Right atrium auricular region (tissue), 2 donors: ENCODE measurements at regions not wholly inside any gene's neighbourhood (a gene's known extent, or its start where the extent isn't known, plus 50 kb on each side); places are given as distances from the start of the nearest gene placed in this dataset.

Experiments used
- DNase-seq: peaks from one replicate; pipeline ENCODE4 v3.0.0-alpha.2; 2019; ENCODE audit warnings: low spot score
- H3K27ac ChIP-seq, 2 donors: fragments of 200-600 bp; sonication (generic); 1 replicate in 1 of 2; 2 replicates in 1 of 2; pipeline ENCODE4 v1.5.1; 2016 to 2019
- H3K27me3 ChIP-seq, 2 donors: fragments of 200-600 bp; sonication (generic); one replicate each; pipeline versions ENCODE4 v1.5.1 to v1.6.0; 2017 to 2019
- H3K36me3 ChIP-seq: fragments of 200-600 bp; sonication (generic); one replicate; pipeline ENCODE4 v1.5.1; 2016
- H3K4me1 ChIP-seq, 2 donors: fragments of 200-600 bp; sonication (generic); one replicate each; pipeline versions ENCODE4 v1.5.1 to v1.6.0; 2017 to 2019
- H3K4me3 ChIP-seq, 2 donors: fragments of 200-600 bp; sonication (generic); 1 replicate in 1 of 2; 2 replicates in 1 of 2; pipeline ENCODE4 v1.5.1; 2017 to 2019; ENCODE audit warnings: mild to moderate bottlenecking in 1 of 2, moderate library complexity in 1 of 2
- H3K9me3 ChIP-seq, 2 donors: fragments of 200-600 bp; sonication (generic); one replicate each; pipeline ENCODE4 v1.5.1; 2019
- TF ChIP-seq, protein P1 (sequence below), 2 donors: fragments of 200-600 bp; sonication (generic); IDR thresholded peaks; one replicate each; pipeline ENCODE4 v1.5.1; 2019; ENCODE audit warnings: antibody characterized with exemption in 2 of 2

DNA sequence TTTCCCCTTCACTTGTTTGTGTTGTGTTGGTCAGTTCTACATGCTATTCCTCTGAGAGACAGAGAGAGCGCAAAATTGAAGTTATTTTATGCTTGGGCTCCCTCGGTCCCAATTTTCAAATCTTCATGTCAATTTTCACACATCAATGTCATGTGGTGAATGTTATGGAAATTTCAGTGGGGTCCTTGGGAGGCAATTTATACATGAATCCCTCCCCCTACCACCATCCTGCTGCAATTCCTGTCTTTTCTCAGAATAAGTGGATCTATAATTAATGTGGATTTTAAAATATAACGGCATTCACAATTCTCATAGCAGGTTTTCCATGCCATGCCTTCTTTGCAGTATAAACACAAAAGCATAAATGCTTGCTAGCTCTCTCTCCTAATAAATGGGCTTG, 499.9 kb downstream of the MCTP2 start:
- Histone ChIP-seq H3K9me3 (no peaks in the 10 kb centered on the region), H3K27ac (no peak overlapping the region), H3K27me3 (no peaks in the 10 kb centered on the region), H3K36me3 (no peaks in the 10 kb centered on the region), H3K4me3 (no peak overlapping the region), H3K4me1 (no peaks in the 10 kb centered on the region)
- TF ChIP-seq, protein P1, sequence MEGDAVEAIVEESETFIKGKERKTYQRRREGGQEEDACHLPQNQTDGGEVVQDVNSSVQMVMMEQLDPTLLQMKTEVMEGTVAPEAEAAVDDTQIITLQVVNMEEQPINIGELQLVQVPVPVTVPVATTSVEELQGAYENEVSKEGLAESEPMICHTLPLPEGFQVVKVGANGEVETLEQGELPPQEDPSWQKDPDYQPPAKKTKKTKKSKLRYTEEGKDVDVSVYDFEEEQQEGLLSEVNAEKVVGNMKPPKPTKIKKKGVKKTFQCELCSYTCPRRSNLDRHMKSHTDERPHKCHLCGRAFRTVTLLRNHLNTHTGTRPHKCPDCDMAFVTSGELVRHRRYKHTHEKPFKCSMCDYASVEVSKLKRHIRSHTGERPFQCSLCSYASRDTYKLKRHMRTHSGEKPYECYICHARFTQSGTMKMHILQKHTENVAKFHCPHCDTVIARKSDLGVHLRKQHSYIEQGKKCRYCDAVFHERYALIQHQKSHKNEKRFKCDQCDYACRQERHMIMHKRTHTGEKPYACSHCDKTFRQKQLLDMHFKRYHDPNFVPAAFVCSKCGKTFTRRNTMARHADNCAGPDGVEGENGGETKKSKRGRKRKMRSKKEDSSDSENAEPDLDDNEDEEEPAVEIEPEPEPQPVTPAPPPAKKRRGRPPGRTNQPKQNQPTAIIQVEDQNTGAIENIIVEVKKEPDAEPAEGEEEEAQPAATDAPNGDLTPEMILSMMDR (IDR thresholded peaks at IDR 0.05), result no peak
- no peak for DNase-seq

DNA sequence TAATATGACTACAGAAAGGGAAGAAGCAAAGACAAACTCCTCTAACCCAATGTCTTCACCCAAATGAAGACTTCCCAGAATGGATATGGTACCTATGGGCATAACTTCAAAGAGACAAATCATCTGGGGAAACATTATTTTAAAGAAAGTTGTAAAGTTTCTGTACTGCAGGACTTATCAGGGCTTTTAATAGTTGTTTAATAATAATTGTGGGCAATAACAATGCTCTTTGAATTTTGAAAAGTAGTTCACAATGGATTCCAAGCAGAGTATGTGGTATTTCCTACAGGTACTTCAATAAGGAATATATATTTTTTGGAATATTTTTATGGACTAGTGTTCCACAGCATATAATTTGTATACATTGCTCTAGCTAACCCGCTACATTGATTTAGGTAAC, 503.1 kb downstream of the MCTP2 start:
- TF ChIP-seq, protein P1 (IDR thresholded peaks at IDR 0.05), result no peak
- Histone ChIP-seq H3K4me1 (no peaks in the 10 kb centered on the region), H3K27ac (no peak overlapping the region), H3K4me3 (no peak overlapping the region), H3K36me3 (no peaks in the 10 kb centered on the region), H3K27me3 (no peaks in the 10 kb centered on the region), H3K9me3 (no peaks in the 10 kb centered on the region)
- no peak for DNase-seq

DNA sequence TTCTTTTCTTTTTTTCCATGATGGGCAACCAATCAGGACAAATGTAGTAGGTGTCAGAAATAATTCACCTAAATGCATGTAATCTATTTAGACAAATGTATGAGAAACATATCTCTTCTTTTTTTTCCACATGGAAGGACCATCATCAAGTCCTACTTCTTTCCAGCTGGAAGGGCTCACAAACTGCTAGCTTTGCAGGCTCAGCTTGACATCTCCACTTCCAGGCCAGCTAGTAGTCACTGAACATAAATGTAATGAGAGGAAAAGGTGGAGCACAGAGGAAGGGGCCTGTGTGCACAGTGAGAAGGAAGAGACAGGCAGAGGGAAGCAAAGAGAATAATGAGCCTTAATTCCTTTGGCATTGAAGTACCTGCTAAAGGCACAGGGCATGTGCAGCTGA, 504.9 kb downstream of the MCTP2 start:
- Histone ChIP-seq H3K27ac (no peak overlapping the region), H3K27me3 (no peaks in the 10 kb centered on the region), H3K4me3 (no peak overlapping the region), H3K36me3 (no peaks in the 10 kb centered on the region), H3K4me1 (no peaks in the 10 kb centered on the region), H3K9me3 (no peaks in the 10 kb centered on the region)
- no peak for DNase-seq
- TF ChIP-seq, protein P1 (IDR thresholded peaks at IDR 0.05), result no peak

DNA sequence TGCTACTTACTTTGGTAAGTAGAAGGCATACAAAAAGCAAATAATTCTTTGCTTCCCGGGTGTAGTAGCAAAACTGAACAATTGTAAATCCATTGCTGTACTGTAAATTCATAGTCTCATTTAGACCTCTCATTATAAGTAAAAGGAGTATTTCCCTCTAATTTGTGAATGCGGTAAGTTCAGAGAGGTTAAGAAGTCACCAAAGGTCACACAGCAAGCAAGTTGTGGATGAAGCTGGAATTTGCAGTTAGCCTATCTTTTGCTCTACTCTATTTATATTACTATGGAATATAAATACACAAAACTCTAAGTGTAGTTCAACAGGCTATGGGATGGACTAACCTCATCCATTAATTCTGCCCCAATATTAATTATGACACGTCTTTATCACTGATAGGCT, 508.3 kb downstream of the MCTP2 start:
- TF ChIP-seq, protein P1 (IDR thresholded peaks at IDR 0.05), result no peak
- H3K4me3 ChIP-seq, result no peak overlapping the region
- no peak overlapping the region for H3K27ac ChIP-seq
- H3K9me3 ChIP-seq, result no peaks in the 10 kb centered on the region
- H3K27me3 ChIP-seq, result no peaks in the 10 kb centered on the region
- no peaks in the 10 kb centered on the region for H3K36me3 ChIP-seq
- H3K4me1 ChIP-seq, result no peaks in the 10 kb centered on the region
- DNase-seq, result no peak

DNA sequence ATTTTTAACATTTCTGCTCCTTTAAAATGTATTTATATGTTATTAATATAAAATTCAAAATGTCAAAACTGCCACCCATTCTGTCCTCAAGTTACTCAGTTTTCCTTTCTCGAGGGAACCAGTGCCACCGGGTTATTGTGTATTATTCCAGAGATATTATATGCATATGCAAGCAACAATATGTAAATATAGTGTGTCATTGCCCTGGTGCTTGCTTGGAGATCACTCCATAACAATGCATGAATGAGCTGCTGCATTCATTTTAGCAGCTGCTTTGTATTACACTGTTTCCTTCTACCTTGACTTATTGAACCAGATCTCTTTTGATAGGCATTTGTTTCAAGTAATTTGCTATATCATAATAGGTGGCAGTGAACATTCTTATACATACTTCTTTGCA, 509.1 kb downstream of the MCTP2 start:
- Histone ChIP-seq H3K36me3 (no peaks in the 10 kb centered on the region), H3K9me3 (no peaks in the 10 kb centered on the region), H3K4me1 (no peaks in the 10 kb centered on the region), H3K4me3 (no peak overlapping the region), H3K27ac (no peak overlapping the region), H3K27me3 (no peaks in the 10 kb centered on the region)
- TF ChIP-seq, protein P1 (IDR thresholded peaks at IDR 0.05), result no peak
- no peak for DNase-seq

DNA sequence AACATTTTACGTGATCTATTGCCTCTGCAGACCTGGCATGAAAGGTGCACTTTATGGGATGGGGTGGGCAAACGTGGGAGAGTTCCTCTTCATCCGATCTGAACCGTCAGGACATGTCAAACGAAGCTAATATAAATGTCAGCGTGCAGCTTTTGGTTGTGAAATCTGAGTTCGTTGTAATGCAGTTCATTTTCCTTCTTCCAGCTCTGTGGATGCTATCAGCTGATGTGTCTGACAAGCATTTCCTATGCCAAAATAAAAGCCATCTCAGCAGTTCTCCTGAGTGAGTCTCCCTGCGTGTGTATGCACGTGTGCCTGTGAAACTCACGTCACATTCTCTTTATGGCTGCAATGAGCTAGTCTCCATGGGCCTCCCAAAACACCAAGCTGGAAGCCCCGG, 512.3 kb downstream of the MCTP2 start:
- TF ChIP-seq, protein P1 (IDR thresholded peaks at IDR 0.05), result no peak

More for the DNA sequence above, 512.3 kb downstream of the MCTP2 start:
- DNase-seq, result no peak
- Histone ChIP-seq H3K4me3 (no peak overlapping the region), H3K27me3 (no peaks in the 10 kb centered on the region), H3K27ac (no peak overlapping the region), H3K9me3 (no peaks in the 10 kb centered on the region), H3K36me3 (no peaks in the 10 kb centered on the region), H3K4me1 (no peaks in the 10 kb centered on the region)
